Fibroblast of lung (primary cell): ENCODE measurements at regions not wholly inside any gene's neighbourhood (a gene's known extent, or its start where the extent isn't known, plus 50 kb on each side); places are given as distances from the start of the nearest gene placed in this dataset.

Experiments used
- EZH2 ChIP-seq: IDR thresholded peaks from 2 replicates; pipeline ENCODE4 v1.5.1; 2012; ENCODE audit warnings: low read length, control low read depth, mild to moderate bottlenecking; ENCODE audit errors: missing control alignments
- TF ChIP-seq, protein P1 (sequence below), 2 donors: IDR thresholded peaks in 1 of 2; conservative IDR thresholded peaks in 1 of 2; 1 replicate in 1 of 2; 2 replicates in 1 of 2; pipeline ENCODE4 v1.5.1; 2011 to 2012; ENCODE audit warnings: low read length in 2 of 2, control low read depth in 1 of 2, inconsistent platforms in 1 of 2, low read depth in 1 of 2, mild to moderate bottlenecking in 1 of 2

DNA sequence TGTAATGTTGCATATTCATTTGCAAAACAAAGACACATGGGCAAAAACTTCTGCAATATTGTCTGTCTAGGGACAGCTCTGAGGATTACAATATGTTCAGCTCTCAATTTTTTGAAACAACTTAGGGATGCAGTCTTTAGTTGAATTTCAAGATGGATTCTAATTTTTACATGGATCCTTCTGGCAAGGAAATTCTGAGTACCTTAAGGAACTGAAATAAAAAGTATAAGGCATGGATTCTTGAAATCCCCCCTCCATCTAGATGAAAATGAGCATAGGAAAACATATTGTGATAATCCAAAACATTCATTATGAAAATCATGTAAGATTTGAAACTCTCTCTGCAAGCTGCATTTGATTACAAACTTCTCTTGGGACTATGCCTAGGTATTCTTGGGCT, 568.6 kb downstream of the CETN3 start:
- TF ChIP-seq, protein P1, sequence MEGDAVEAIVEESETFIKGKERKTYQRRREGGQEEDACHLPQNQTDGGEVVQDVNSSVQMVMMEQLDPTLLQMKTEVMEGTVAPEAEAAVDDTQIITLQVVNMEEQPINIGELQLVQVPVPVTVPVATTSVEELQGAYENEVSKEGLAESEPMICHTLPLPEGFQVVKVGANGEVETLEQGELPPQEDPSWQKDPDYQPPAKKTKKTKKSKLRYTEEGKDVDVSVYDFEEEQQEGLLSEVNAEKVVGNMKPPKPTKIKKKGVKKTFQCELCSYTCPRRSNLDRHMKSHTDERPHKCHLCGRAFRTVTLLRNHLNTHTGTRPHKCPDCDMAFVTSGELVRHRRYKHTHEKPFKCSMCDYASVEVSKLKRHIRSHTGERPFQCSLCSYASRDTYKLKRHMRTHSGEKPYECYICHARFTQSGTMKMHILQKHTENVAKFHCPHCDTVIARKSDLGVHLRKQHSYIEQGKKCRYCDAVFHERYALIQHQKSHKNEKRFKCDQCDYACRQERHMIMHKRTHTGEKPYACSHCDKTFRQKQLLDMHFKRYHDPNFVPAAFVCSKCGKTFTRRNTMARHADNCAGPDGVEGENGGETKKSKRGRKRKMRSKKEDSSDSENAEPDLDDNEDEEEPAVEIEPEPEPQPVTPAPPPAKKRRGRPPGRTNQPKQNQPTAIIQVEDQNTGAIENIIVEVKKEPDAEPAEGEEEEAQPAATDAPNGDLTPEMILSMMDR (conservative IDR thresholded peaks at IDR 0.05 in 1 of 2, IDR thresholded peaks at IDR 0.05 in 1 of 2; ENCODE audit: low read depth in 1 of 2, low read length in 2 of 2): no peak
- no peak for TF ChIP-seq EZH2
